K562 (cell line): ENCODE measurements at regions not wholly inside any gene's neighbourhood (a gene's known extent, or its start where the extent isn't known, plus 50 kb on each side); places are given as distances from the start of the nearest gene placed in this dataset.

Experiments
- ATAC-seq: fragments of 200-7000 bp; cut with Tn5 transposase; 3 replicates; pipeline ENCODE4 v1.9.1; 2020; ENCODE audit warnings: moderate library complexity
- BruUV-seq: library from RNA; stranded (reverse); fragments of 400-500 nt; replicated peaks from 2 replicates; lab custom pipeline; 2021; lab: Mats Ljungman, UMichigan
- CTCF ChIA-PET: fragments of 300-600 bp; formaldehyde crosslinking; extraction: SDS; loops from one replicate; lab custom pipeline; 2021; ENCODE audit warnings: low intra/inter-chr PET ratio; lab: Yijun Ruan, JAX
- POLR2A ChIA-PET: fragments of 300-600, 350-650 bp; sonication (Branson Sonifier 250); formaldehyde crosslinking; extraction: SDS; loops from one replicate; lab custom pipeline; 2021; ENCODE audit warnings: antibody characterized with exemption, inconsistent platforms; lab: Yijun Ruan, JAX
- DNase-seq, 4 experiments: peaks; one replicate each; pipeline versions ENCODE4 v3.0.0 to v3.0.0-alpha.2; 2011 to 2018; ENCODE audit warnings: low spot score in 3 of 4, mixed read lengths in 3 of 4; ENCODE audit errors: extremely low read depth in 1 of 4
- FAIRE-seq: peaks from 2 replicates; lab custom pipeline; 2011; peaks lifted over from hg19 to GRCh38; lab: Jason Lieb, UNC
- H2AFZ ChIP-seq: 2 replicates; pipeline ENCODE4 v1.6.0; 2011; ENCODE audit warnings: low read depth, low read length, control low read depth, inconsistent platforms
- H3K27ac ChIP-seq: fragments of 200-600 bp; 3 replicates; pipeline ENCODE4 v1.8.0; 2011; ENCODE audit warnings: low read depth, mild to moderate bottlenecking, control low read depth, inconsistent platforms, low read length, moderate library complexity, mixed read lengths; ENCODE audit errors: extremely low read depth
- H3K27me3 ChIP-seq, 2 experiments: fragments of 300-600 bp in 1 of 2; 2 replicates in 1 of 2; 3 replicates in 1 of 2; pipeline versions ENCODE4 v1.6.0 to v1.8.0; 2011; ENCODE audit warnings: inconsistent platforms in 2 of 2, low read length in 2 of 2, mild to moderate bottlenecking in 1 of 2, mixed read lengths in 1 of 2, moderate library complexity in 1 of 2; ENCODE audit not compliant: control insufficient read depth in 2 of 2, insufficient read depth in 2 of 2
- H3K36me3 ChIP-seq: fragments of 300-600 bp; 3 replicates; pipeline ENCODE4 v1.8.0; 2011; ENCODE audit warnings: mild to moderate bottlenecking, low read length, inconsistent platforms; ENCODE audit not compliant: control insufficient read depth, insufficient read depth
- H3K4me1 ChIP-seq, 2 experiments: fragments of 200-600 bp in 1 of 2; replicated peaks in 1 of 2; 2 replicates in 1 of 2; 3 replicates in 1 of 2; pipeline versions ENCODE4 v1.5.1 to v1.8.0; 2011; ENCODE audit warnings: inconsistent platforms in 2 of 2, low read length in 2 of 2, mild to moderate bottlenecking in 1 of 2, mixed read lengths in 1 of 2, moderate library complexity in 1 of 2; ENCODE audit not compliant: control insufficient read depth in 2 of 2, insufficient read depth in 2 of 2
- H3K4me2 ChIP-seq: 2 replicates; pipeline ENCODE4 v1.6.1; 2011; ENCODE audit warnings: low read length, control low read depth, inconsistent platforms, mixed read lengths; ENCODE audit not compliant: insufficient read depth
- H3K4me3 ChIP-seq: fragments of 200-600 bp; sonication (generic), shearing (Covaris generic); 2 replicates; pipeline ENCODE4 v1.5.1; 2016; ENCODE audit warnings: control low read depth, inconsistent platforms
- H3K79me2 ChIP-seq: fragments of 200-600 bp; 3 replicates; pipeline ENCODE4 v1.8.0; 2011; ENCODE audit warnings: low read length, inconsistent platforms; ENCODE audit not compliant: control insufficient read depth, insufficient read depth
- H3K9ac ChIP-seq, 2 experiments: 2 replicates each; pipeline versions ENCODE4 v1.6.0 to v1.6.1; 2011; ENCODE audit warnings: low read depth in 2 of 2, low read length in 2 of 2, control low read depth in 1 of 2, inconsistent platforms in 1 of 2, mild to moderate bottlenecking in 1 of 2, mixed read lengths in 1 of 2; ENCODE audit not compliant: insufficient read depth in 1 of 2
- H3K9me1 ChIP-seq: one replicate; pipeline ENCODE4 v1.6.0; 2011; ENCODE audit warnings: inconsistent platforms, mild to moderate bottlenecking, low read length, moderate library complexity; ENCODE audit not compliant: control insufficient read depth, insufficient read depth
- H3K9me3 ChIP-seq: replicated peaks from 2 replicates; pipeline ENCODE4 v1.5.1; 2011; ENCODE audit warnings: low read depth, low read length, inconsistent platforms; ENCODE audit not compliant: control insufficient read depth, insufficient read depth
- H4K20me1 ChIP-seq: replicated peaks from 2 replicates; pipeline ENCODE4 v1.6.1; 2011; ENCODE audit warnings: low read length, inconsistent platforms, mixed read lengths; ENCODE audit not compliant: control insufficient read depth, insufficient read depth
- ARHGAP35 ChIP-seq: fragments of 450-650 bp; IDR thresholded peaks from 2 replicates; pipeline ENCODE4 v1.6.1; 2018; ENCODE audit not compliant: partially characterized antibody
- BDP1 ChIP-seq: IDR thresholded peaks from 3 replicates; pipeline ENCODE4 v1.6.1; 2011; ENCODE audit not compliant: insufficient read length, insufficient read depth
- FIP1L1 ChIP-seq: fragments of 200-400 bp; formaldehyde crosslinking; IDR thresholded peaks from 2 replicates; pipeline ENCODE4 v1.6.1; 2018; ENCODE audit warnings: mild to moderate bottlenecking, low read depth, low read length; ENCODE audit not compliant: poor library complexity, severe bottlenecking
- TFAP4 ChIP-seq: sonication (generic); formaldehyde crosslinking; IDR thresholded peaks from 2 replicates; pipeline ENCODE4 v1.8.0; 2022; ENCODE audit warnings: missing genetic modification reagents, mild to moderate bottlenecking, moderate library complexity, borderline replicate concordance
- TGIF2 ChIP-seq: sonication (generic); formaldehyde crosslinking; IDR thresholded peaks from 2 replicates; pipeline ENCODE4 v1.8.1; 2022; ENCODE audit warnings: mild to moderate bottlenecking, missing genetic modification reagents, moderate library complexity
- XRCC3 ChIP-seq: fragments of 450-650 bp; IDR thresholded peaks from 2 replicates; pipeline ENCODE4 v1.6.1; 2017; ENCODE audit warnings: mild to moderate bottlenecking, moderate library complexity
- ZFP1 ChIP-seq: fragments of 450-650 bp; formaldehyde crosslinking; IDR thresholded peaks from 2 replicates; pipeline ENCODE4 v1.4.0; 2020; ENCODE audit warnings: mild to moderate bottlenecking, mixed read lengths
- ZHX1 ChIP-seq: fragments of 150-350 bp; conservative IDR thresholded peaks from 2 replicates; pipeline ENCODE4 v1.6.1; 2014; ENCODE audit warnings: low read length
- ZNF24 ChIP-seq: fragments of 450-650 bp; IDR thresholded peaks from 2 replicates; pipeline ENCODE4 v1.6.1; 2016
- ZNF408 ChIP-seq: fragments of 250-450 bp; sonication (Bioruptor Pico); IDR thresholded peaks from 2 replicates; pipeline ENCODE4 v1.4.0; 2020; ENCODE audit warnings: low read depth, mild to moderate bottlenecking, moderate library complexity
- ZNF830 ChIP-seq: fragments of 250-450 bp; sonication (Bioruptor Pico); IDR thresholded peaks from 2 replicates; pipeline ENCODE4 v1.5.0; 2021; ENCODE audit warnings: mild to moderate bottlenecking
- WGBS: fragments of 100-300 bp; shearing (Covaris generic); methylation state at CpG from one replicate; pipeline ENCODE4 v1.1.6; 2016; ENCODE audit warnings: low coverage, mixed read lengths; ENCODE audit not compliant: insufficient coverage; ENCODE audit errors: missing lambda C conversion rate; 5-methylcytosine and 5-hydroxymethylcytosine counted together
- in situ Hi-C: fragments of 300-500 bp; cut with MboI; formaldehyde crosslinking; loops from 4 replicates; pipeline ENCODE4 v1.15.0; 2018; ENCODE audit warnings: inconsistent platforms, mixed read lengths
- intact Hi-C: fragments of 100-400 bp; cut with micrococcal nuclease; formaldehyde crosslinking; loops from 2 replicates; pipeline ENCODE4 v1.14.2; 2022

DNA sequence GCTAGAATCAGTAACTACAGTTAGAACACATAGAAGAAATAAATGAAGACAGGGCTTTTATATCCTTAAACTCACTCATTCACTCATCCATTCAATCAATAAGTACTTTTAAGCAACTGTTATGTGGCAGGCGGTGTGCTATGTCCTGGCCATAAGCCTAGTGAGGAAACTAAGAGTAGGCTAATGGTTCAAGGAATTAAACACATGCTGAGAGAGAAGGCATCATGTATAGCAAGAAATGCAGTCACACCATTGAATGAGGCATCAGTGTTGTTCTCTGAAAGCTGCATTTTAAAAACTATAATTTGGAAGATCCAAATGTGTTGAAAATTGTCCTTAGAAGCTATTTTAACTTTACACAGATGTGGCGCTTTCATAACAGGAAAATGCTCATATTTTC lies 86.5 kb upstream of the DTNA start:
- intact Hi-C loops: no loop called here
- FAIRE-seq (no peak), DNase-seq (no peak), ATAC-seq (no peak)
- Histone ChIP-seq H3K27me3 (no peaks in the 10 kb centered on the region), H3K9me3 (no peaks in the 10 kb centered on the region), H2AFZ (no peak overlapping the region), H3K4me3 (no peak overlapping the region), H3K36me3 (no peaks in the 10 kb centered on the region), H3K4me2 (no peak overlapping the region), H3K9me1 (no peaks in the 10 kb centered on the region), H4K20me1 (no peaks in the 10 kb centered on the region), H3K4me1 (no peaks in the 10 kb centered on the region), H3K27ac (no peak overlapping the region), H3K9ac (no peak overlapping the region), H3K79me2 (no peaks in the 10 kb centered on the region)
- ChIA-PET CTCF (no interaction called here), POLR2A (no interaction called here)
- TF ChIP-seq ARHGAP35 (no peak), TFAP4 (CRISPR knock-in tag) (no peak), TGIF2 (CRISPR knock-in tag) (no peak), ZNF408 (CRISPR knock-in tag) (no peak), FIP1L1 (no peak), ZNF24 (no peak), XRCC3 (no peak), ZFP1 (no peak), ZNF830 (CRISPR knock-in tag) (no peak), BDP1 (no peak), ZHX1 (no peak)
- 0% methylated on average over 2 of the region's 2 CpGs for WGBS
- no TSS peak for BruUV-seq
- in situ Hi-C loops: no loop called here
